Thymus (tissue), 11 donors: ENCODE measurements at regions not wholly inside any gene's neighbourhood (a gene's known extent, or its start where the extent isn't known, plus 50 kb on each side); places are given as distances from the start of the nearest gene placed in this dataset.

Experiments
- DNase-seq, 9 donors: peaks; one replicate each; pipeline ENCODE4 v3.0.0-alpha.2; 2013; ENCODE audit warnings: low spot score in 9 of 9, low read depth in 6 of 9, missing footprints in 1 of 9
- H3K27ac ChIP-seq, 2 donors: one replicate each; pipeline ENCODE4 v1.5.1; 2013; ENCODE audit warnings: control low read depth in 1 of 2, low read depth in 1 of 2, low read length in 1 of 2, mild to moderate bottlenecking in 1 of 2, moderate library complexity in 1 of 2
- H3K27me3 ChIP-seq, 2 donors: one replicate each; pipeline ENCODE4 v1.5.1; 2013; ENCODE audit warnings: low read length in 1 of 2; ENCODE audit not compliant: control insufficient read depth in 2 of 2, insufficient read depth in 1 of 2
- H3K36me3 ChIP-seq, 2 donors: one replicate each; pipeline ENCODE4 v1.5.1; 2013; ENCODE audit warnings: low read length in 1 of 2, mild to moderate bottlenecking in 1 of 2, moderate library complexity in 1 of 2; ENCODE audit not compliant: control insufficient read depth in 2 of 2, insufficient read depth in 2 of 2
- H3K4me1 ChIP-seq, 2 donors: one replicate each; pipeline ENCODE4 v1.5.1; 2013; ENCODE audit warnings: low read length in 2 of 2; ENCODE audit not compliant: control insufficient read depth in 2 of 2, insufficient read depth in 2 of 2
- H3K4me3 ChIP-seq, 2 donors: one replicate each; pipeline ENCODE4 v1.5.1; 2013; ENCODE audit warnings: low read length in 2 of 2, control low read depth in 1 of 2, mild to moderate bottlenecking in 1 of 2
- H3K9me3 ChIP-seq, 2 donors: one replicate each; pipeline ENCODE4 v1.5.1; 2013; ENCODE audit warnings: low read length in 1 of 2, mild to moderate bottlenecking in 1 of 2; ENCODE audit not compliant: control insufficient read depth in 2 of 2, insufficient read depth in 1 of 2
- WGBS: extraction: QIAGEN DNeasy Blood & Tissue Kit; methylation state at CpG from one replicate; pipeline ENCODE4 v1.1.7; 2013; 5-methylcytosine and 5-hydroxymethylcytosine counted together
- donor health status: healthy.

DNA sequence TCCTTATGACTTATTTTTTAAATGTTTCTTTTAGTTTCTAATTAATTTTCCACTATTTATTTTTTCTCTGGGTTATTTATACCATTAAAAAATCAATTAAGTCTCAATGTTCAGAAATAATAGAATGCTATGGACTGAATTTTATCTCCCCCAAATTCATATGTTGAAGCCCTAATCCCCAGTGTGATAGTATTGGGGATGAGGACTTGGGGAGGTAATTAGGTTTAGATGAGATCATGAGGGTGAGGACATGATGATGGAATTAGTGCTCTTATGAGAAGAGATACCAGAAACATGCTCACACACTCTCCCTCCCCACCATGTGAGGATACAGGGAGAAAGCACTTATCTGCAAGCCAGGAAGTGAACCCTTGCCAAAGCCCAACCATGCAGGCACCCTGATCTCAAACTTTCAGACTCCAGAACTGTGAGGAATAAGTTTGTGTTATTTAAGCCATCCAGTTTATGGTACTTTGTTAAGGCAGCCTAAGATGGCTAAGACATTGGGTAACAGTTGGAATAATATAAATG, 202.6 kb downstream of the MDFIC start:
- H3K36me3 ChIP-seq, result no peaks in the 10 kb centered on the region
- H3K4me3 ChIP-seq, result no peak overlapping the region
- no peak overlapping the region for H3K27ac ChIP-seq
- DNase-seq, result no peak
- H3K27me3 ChIP-seq, result no peaks in the 10 kb centered on the region
- H3K4me1 ChIP-seq, result no peaks in the 10 kb centered on the region
- H3K9me3 ChIP-seq, result no peaks in the 10 kb centered on the region

- WGBS, result 96% methylated on average over 2 of the region's 2 CpGs
- Histone ChIP-seq H3K4me1 (no peaks in the 10 kb centered on the region), H3K4me3 (no peak overlapping the region), H3K27me3 (no peaks in the 10 kb centered on the region), H3K9me3 (no peaks in the 10 kb centered on the region), H3K27ac (no peak overlapping the region), H3K36me3 (no peaks in the 10 kb centered on the region)
- DNase-seq, result no peak
Observed at GRCh38 chr7:115123441-115123840, 201.5 kb downstream of the MDFIC start.

- Histone ChIP-seq H3K9me3 (no peaks in the 10 kb centered on the region), H3K4me3 (no peak overlapping the region), H3K36me3 (no peaks in the 10 kb centered on the region), H3K27me3 (no peaks in the 10 kb centered on the region), H3K4me1 (no peaks in the 10 kb centered on the region), H3K27ac (no peak overlapping the region)
- DNase-seq, result no peak
- WGBS, result 97% methylated on average over 1 of the region's 1 CpG
Observed at GRCh38 chr7:115122388-115122787, 200.5 kb downstream of the MDFIC start.

GRCh38 chr7:115117748-115118147, 195.9 kb downstream of the MDFIC start:
- Histone ChIP-seq H3K27me3 (no peaks in the 10 kb centered on the region), H3K4me3 (no peak overlapping the region), H3K4me1 (no peaks in the 10 kb centered on the region), H3K36me3 (no peaks in the 10 kb centered on the region), H3K9me3 (no peaks in the 10 kb centered on the region), H3K27ac (no peak overlapping the region)
- no peak for DNase-seq
- 98% methylated on average over 2 of the region's 2 CpGs for WGBS

DNA sequence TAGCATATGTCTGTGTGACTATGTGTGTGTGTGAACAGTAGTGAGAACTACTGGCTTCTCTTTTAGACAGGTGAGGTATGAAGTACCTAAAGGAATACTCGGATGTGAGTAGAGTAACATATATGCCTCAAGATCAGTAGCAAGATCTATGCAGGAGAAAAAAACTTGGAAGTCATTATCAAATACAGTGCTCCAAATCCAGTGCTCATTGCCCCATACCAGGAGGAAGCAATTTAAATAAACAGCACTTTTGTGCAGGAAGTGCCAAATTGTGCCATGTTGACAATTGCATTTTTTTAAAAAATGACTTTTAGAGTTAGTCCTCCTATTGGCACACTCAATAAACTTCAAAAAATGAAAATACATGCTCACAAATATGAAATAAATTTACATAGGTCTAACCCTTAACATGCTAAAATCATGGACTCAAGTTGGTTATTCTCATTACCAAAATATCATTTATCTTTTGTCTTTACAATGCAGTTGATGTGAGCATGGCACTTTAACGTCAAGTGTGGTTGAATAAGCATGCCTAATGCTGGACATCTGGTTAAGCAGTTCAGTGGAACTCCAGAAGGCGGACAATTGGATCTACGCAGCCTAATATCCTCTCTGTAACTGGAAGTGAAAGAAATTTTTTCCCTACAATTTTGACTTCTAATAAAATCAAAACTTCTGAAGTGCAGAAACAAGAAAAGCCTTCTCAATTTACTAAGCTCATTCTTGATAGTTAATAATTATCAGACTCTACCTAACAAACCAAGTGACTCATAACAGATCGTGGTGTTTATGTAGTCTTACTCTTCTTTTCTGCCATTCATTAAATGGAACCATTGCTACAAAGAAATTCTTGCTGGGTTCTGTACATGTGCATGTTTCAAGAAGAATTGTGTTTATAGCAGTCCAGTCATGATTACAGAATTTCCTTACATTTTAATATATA, 195.2 kb downstream of the MDFIC start:
- Histone ChIP-seq H3K27ac (no peak overlapping the region), H3K9me3 (no peaks in the 10 kb centered on the region), H3K36me3 (no peaks in the 10 kb centered on the region), H3K27me3 (no peaks in the 10 kb centered on the region), H3K4me1 (no peaks in the 10 kb centered on the region), H3K4me3 (no peak overlapping the region)
- DNase-seq, result no peak
- WGBS, result 96% methylated on average over 5 of the region's 5 CpGs

- 91% methylated on average over 3 of the region's 3 CpGs for WGBS
- H3K9me3 ChIP-seq, result no peaks in the 10 kb centered on the region
- no peaks in the 10 kb centered on the region for H3K27me3 ChIP-seq
- no peaks in the 10 kb centered on the region for H3K4me1 ChIP-seq
- no peaks in the 10 kb centered on the region for H3K36me3 ChIP-seq
- no peak overlapping the region for H3K27ac ChIP-seq
- DNase-seq, result no peak
- no peak overlapping the region for H3K4me3 ChIP-seq
Observed at GRCh38 chr7:115113776-115114175, 191.9 kb downstream of the MDFIC start.

- H3K27ac ChIP-seq, result no peak overlapping the region
- H3K27me3 ChIP-seq, result no peaks in the 10 kb centered on the region
- no peaks in the 10 kb centered on the region for H3K4me1 ChIP-seq
- no peak for DNase-seq
- no peaks in the 10 kb centered on the region for H3K36me3 ChIP-seq
- no peaks in the 10 kb centered on the region for H3K9me3 ChIP-seq
- H3K4me3 ChIP-seq, result no peak overlapping the region
- 98% methylated on average over 3 of the region's 3 CpGs for WGBS
Observed at GRCh38 chr7:115113131-115113530, 191.2 kb downstream of the MDFIC start.

DNA sequence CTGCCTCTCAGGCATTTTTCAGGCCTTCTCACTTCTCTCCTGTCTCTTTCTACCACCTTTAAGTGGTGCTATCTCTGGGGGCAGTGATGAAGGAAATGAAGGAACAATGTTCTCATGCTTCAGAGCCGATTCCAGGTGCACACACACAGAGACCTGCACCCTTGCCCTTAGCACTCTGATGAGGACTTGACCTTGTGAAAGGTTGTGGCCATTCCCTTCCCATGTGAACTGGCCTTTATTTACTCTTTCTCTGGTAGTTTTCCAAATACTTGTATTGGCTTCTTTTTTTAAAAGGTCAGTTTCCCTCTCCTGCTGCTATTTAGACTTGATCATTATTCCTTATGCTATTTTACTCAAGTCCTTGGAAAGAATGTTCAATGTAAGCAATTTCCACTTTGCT, 188.6 kb downstream of the MDFIC start:
- no peaks in the 10 kb centered on the region for H3K27me3 ChIP-seq
- no peak for DNase-seq
- no peak overlapping the region for H3K4me3 ChIP-seq
- no peaks in the 10 kb centered on the region for H3K36me3 ChIP-seq
- no peaks in the 10 kb centered on the region for H3K9me3 ChIP-seq
- H3K4me1 ChIP-seq, result no peaks in the 10 kb centered on the region
- no peak overlapping the region for H3K27ac ChIP-seq
- WGBS, result 91% methylated on average over 1 of the region's 1 CpG

- WGBS, result 97% methylated on average over 3 of the region's 3 CpGs
- Histone ChIP-seq H3K4me3 (no peak overlapping the region), H3K4me1 (no peaks in the 10 kb centered on the region), H3K27me3 (no peaks in the 10 kb centered on the region), H3K36me3 (no peaks in the 10 kb centered on the region), H3K27ac (no peak overlapping the region), H3K9me3 (no peaks in the 10 kb centered on the region)
- DNase-seq, result no peak
Observed at GRCh38 chr7:115106316-115106715, 184.4 kb downstream of the MDFIC start.
